ENCODE measurements at regions not wholly inside any gene's neighbourhood (a gene's known extent, or its start where the extent isn't known, plus 50 kb on each side); places are given as distances from the start of the nearest gene placed in this dataset.

GRCh38 chr13:64223016-64223415, 2807.4 kb upstream of the PCDH20 start:
- intact Hi-C loops (cut with DNase I): no loop called here
- FAIRE-seq: no peak

GRCh38 chr13:64206430-64207225, 2791.0 kb upstream of the PCDH20 start:
- ATAC-seq (no peak), FAIRE-seq (no peak), DNase-seq (peak in 1 of 6 donors; percentile 36)
- 72 to 78% methylated on average over 9 of the region's 9 CpGs for WGBS, 2 donors
- no peaks in the 10 kb centered on the region for H3K36me3 ChIP-seq
- no peaks in the 10 kb centered on the region for H3K4me1 ChIP-seq
- H3K9me3 ChIP-seq: no peaks in the 10 kb centered on the region
- no peak overlapping the region for H3K27ac ChIP-seq
- no peak for TF ChIP-seq CTCF (IDR thresholded peaks at IDR 0.05)
- no peaks in the 10 kb centered on the region for H3K27me3 ChIP-seq
- intact Hi-C loops (cut with DNase I): no loop called here
- H3K4me3 ChIP-seq: no peak overlapping the region

More at GRCh38 chr13:64223016-64223415, 2807.4 kb upstream of the PCDH20 start:
- no peak for TF ChIP-seq CTCF (IDR thresholded peaks at IDR 0.05)
- H3K27ac ChIP-seq: no peak overlapping the region
- WGBS, 2 donors: 76 to 89% methylated on average over 3 of the region's 3 CpGs
- H3K9me3 ChIP-seq: no peaks in the 10 kb centered on the region
- no peaks in the 10 kb centered on the region for H3K27me3 ChIP-seq
- ATAC-seq (no peak), DNase-seq (no peak)
- H3K36me3 ChIP-seq: no peaks in the 10 kb centered on the region
- H3K4me1 ChIP-seq: no peaks in the 10 kb centered on the region
- no peak overlapping the region for H3K4me3 ChIP-seq

DNA sequence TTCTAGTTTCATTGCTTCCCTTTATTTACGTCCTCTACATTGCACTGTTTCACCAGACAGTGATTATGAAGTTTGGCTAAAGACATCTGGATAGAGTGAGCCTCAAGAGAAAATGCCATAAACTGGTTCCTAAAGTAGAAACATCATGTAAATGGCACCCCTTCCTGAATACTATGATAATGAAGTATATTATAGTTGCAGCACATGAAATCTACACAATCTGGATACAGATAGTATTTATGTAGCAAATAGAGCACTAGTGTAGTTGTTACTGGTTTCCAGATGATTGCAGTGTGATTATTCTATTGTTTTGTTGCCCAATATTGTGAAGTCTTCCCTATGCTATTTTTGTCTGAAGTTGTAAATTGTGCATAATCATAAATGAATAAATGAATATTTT, 2786.9 kb upstream of the PCDH20 start:
- no peak for DNase-seq
- no peak overlapping the region for H3K27ac ChIP-seq
- no peak for FAIRE-seq
- WGBS, 2 donors: 36 to 64% methylated on average over 1 of the region's 1 CpG
- no peaks in the 10 kb centered on the region for H3K27me3 ChIP-seq
- no peak for TF ChIP-seq CTCF (IDR thresholded peaks at IDR 0.05)
- H3K9me3 ChIP-seq: no peaks in the 10 kb centered on the region
- no peak overlapping the region for H3K4me3 ChIP-seq
- no peaks in the 10 kb centered on the region for H3K36me3 ChIP-seq
- H3K4me1 ChIP-seq: no peaks in the 10 kb centered on the region
- intact Hi-C loops (cut with DNase I): no loop called here
- no peak for ATAC-seq

DNA sequence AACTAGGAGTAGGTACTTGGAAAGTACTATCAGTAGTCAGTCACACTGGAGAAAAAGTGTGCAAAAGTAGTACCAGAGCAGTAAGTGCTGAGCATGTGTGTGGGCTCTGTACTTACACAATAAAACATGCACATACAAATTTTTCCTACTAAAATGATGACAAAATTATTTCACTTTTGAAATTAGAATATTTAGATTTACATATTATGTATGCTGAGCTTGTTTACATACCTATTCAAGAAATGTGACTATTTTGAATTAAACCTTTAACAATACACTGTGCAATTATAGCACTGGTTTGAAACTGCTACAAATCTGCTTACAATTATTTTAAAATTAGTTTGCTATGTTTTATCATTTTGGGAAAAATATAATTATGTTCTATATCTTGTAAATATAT, 2781.6 kb upstream of the PCDH20 start:
- Histone ChIP-seq H3K4me1 (no peaks in the 10 kb centered on the region), H3K27me3 (no peaks in the 10 kb centered on the region), H3K9me3 (no peaks in the 10 kb centered on the region), H3K27ac (no peak overlapping the region), H3K36me3 (no peaks in the 10 kb centered on the region), H3K4me3 (no peak overlapping the region)
- no peak for DNase-seq
- intact Hi-C loops (cut with DNase I): no loop called here
- no peak for FAIRE-seq
- no peak for ATAC-seq
- TF ChIP-seq CTCF (IDR thresholded peaks at IDR 0.05): no peak

DNA sequence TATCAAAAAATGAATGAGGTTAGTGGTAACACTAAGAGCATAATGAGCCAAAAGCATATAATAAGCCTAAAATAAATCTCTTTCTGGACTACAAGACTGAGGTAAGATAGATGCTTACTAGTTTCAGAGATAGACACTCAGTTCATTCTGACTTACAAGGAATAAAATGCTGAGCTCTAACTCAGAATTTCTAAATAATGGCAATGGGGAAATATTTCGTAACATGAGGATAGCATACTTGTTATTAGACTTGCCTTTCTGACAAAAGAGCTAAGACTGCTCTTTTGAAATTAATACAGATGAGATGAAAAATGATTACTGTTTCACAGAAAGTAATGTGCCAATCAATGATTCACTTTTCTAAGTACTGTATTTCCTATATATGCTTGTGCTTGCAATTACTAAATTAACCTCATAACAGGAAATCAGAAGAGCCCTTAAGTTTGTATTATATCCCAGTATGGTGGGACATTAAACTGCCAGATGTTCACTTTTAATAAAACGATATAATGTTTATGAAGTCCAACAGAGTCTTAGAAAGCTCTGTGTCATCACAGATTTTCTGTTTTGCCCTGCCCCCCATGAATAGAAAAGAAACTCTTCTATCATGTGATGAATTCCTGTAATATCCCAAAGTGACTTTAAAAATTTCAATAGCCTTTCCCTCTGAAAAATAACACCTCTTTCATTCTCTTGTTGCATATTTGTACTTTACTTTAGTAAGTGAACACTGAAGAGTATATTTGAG, 2771.0 kb upstream of the PCDH20 start:
- intact Hi-C loops (cut with DNase I): no loop called here
- Histone ChIP-seq H3K27ac (no peak overlapping the region), H3K9me3 (no peaks in the 10 kb centered on the region), H3K36me3 (no peaks in the 10 kb centered on the region), H3K4me3 (no peak overlapping the region), H3K4me1 (no peaks in the 10 kb centered on the region), H3K27me3 (no peaks in the 10 kb centered on the region)
- no peak for TF ChIP-seq CTCF (IDR thresholded peaks at IDR 0.05)
- ATAC-seq (no peak), FAIRE-seq (no peak), DNase-seq (no peak)
- 53 to 66% methylated on average over 2 of the region's 2 CpGs for WGBS, 2 donors

Data from pancreas (tissue), 10 donors.